Kasumi-1 (cell line): ENCODE measurements at regions not wholly inside any gene's neighbourhood (a gene's known extent, or its start where the extent isn't known, plus 50 kb on each side); places are given as distances from the start of the nearest gene placed in this dataset.
"Not testable (repeated sequence)": the region's sequence is repeated elsewhere in the genome, so short reads cannot be mapped to it uniquely, and the experiment has no call there.

Experiments used
- DNase-seq, 2 experiments: peaks; one replicate each; lab custom pipeline; 2025; lab: John Stamatoyannopoulos, UW

- no peak for DNase-seq
These were observed 987.7 kb upstream of the GRIA3 start for GRCh38 chrX:122196343-122196742.

- no peak for DNase-seq
These were observed 980.7 kb upstream of the GRIA3 start for GRCh38 chrX:122203399-122203798.

GRCh38 chrX:122218666-122219065 is 965.4 kb upstream of the GRIA3 start:
- no peak for DNase-seq

- DNase-seq: no peak
These were observed 964.9 kb upstream of the GRIA3 start for GRCh38 chrX:122219226-122219625.

- DNase-seq: no peak
These were observed 964.3 kb upstream of the GRIA3 start for GRCh38 chrX:122219735-122220134.

GRCh38 chrX:122220644-122221373 is 963.3 kb upstream of the GRIA3 start:
- DNase-seq: no peak

- DNase-seq: not testable (repeated sequence)
These were observed 962.3 kb upstream of the GRIA3 start for GRCh38 chrX:122221810-122222209.

GRCh38 chrX:122224137-122224536 is 959.9 kb upstream of the GRIA3 start:
- not testable (repeated sequence) for DNase-seq

GRCh38 chrX:122238801-122239200 is 945.3 kb upstream of the GRIA3 start:
- DNase-seq: no peak

GRCh38 chrX:122241959-122242358 is 942.1 kb upstream of the GRIA3 start:
- DNase-seq: no peak

GRCh38 chrX:122244080-122244479 is 940.0 kb upstream of the GRIA3 start:
- DNase-seq: no peak

GRCh38 chrX:122245175-122245574 is 938.9 kb upstream of the GRIA3 start:
- no peak for DNase-seq

GRCh38 chrX:122245943-122246342 is 938.1 kb upstream of the GRIA3 start:
- no peak for DNase-seq

GRCh38 chrX:122246937-122247336 is 937.1 kb upstream of the GRIA3 start:
- no peak for DNase-seq

- DNase-seq: no peak
These were observed 935.4 kb upstream of the GRIA3 start for GRCh38 chrX:122248681-122249080.

- DNase-seq: no peak
These were observed 931.6 kb upstream of the GRIA3 start for GRCh38 chrX:122252454-122252853.

- DNase-seq: no peak
These were observed 915.7 kb upstream of the GRIA3 start for GRCh38 chrX:122268353-122268752.

GRCh38 chrX:122269243-122269781 is 914.8 kb upstream of the GRIA3 start:
- no peak for DNase-seq

- no peak for DNase-seq
These were observed 913.1 kb upstream of the GRIA3 start for GRCh38 chrX:122270809-122271494.

GRCh38 chrX:122272011-122272410 is 912.1 kb upstream of the GRIA3 start:
- no peak for DNase-seq

- no peak for DNase-seq
These were observed 904.3 kb upstream of the GRIA3 start for GRCh38 chrX:122279746-122280145.

- DNase-seq: not testable (repeated sequence)
These were observed 884.3 kb upstream of the GRIA3 start for GRCh38 chrX:122299822-122300221.

- no peak for DNase-seq
These were observed 882.6 kb upstream of the GRIA3 start for GRCh38 chrX:122301491-122301890.
